ENCODE measurements at regions not wholly inside any gene's neighbourhood (a gene's known extent, or its start where the extent isn't known, plus 50 kb on each side); places are given as distances from the start of the nearest gene placed in this dataset.

GRCh38 chr14:94897561-94897960 is 127.6 kb upstream of the GSC start:
- DNase-seq (no peak), ATAC-seq (no peak)
- Histone ChIP-seq H3K27me3 (peaks cover 0 to 4% (median 0%) of the 10 kb centered on the region in 3 donors), H3K27ac (no peak overlapping the region), H3K36me3 (no peaks in the 10 kb centered on the region), H3K4me1 (no peaks in the 10 kb centered on the region), H3K4me3 (no peak overlapping the region), H3K9me3 (no peaks in the 10 kb centered on the region)
- TF ChIP-seq CTCF (IDR thresholded peaks at IDR 0.05 in 4 of 5, conservative IDR thresholded peaks at IDR 0.05 in 1 of 5): no peak
- TF ChIP-seq POLR2A (IDR thresholded peaks at IDR 0.05): no peak
- intact Hi-C loops (cut with DNase I; ENCODE audit: low total_unique reads) (no loop called here), in situ Hi-C loops (cut with MboI; ENCODE audit: low sequenced_read_pairs in 4 of 4) (no loop called here)

- peaks cover 0 to 4% (median 0%) of the 10 kb centered on the region in 3 donors for H3K27me3 ChIP-seq
Measured at GRCh38 chr14:94897082-94897481, 127.2 kb upstream of the GSC start.

GRCh38 chr14:94893411-94894160 is 123.7 kb upstream of the GSC start:
- Histone ChIP-seq H3K36me3 (no peaks in the 10 kb centered on the region), H3K4me1 (no peaks in the 10 kb centered on the region), H3K9me3 (no peaks in the 10 kb centered on the region), H3K4me3 (no peak overlapping the region), H3K27me3 (peaks cover 0 to 4% (median 0%) of the 10 kb centered on the region in 3 donors), H3K27ac (no peak overlapping the region)
- no peak for ATAC-seq
- in situ Hi-C loops (cut with MboI; ENCODE audit: low sequenced_read_pairs in 4 of 4): no loop called here
- TF ChIP-seq CTCF (IDR thresholded peaks at IDR 0.05 in 4 of 5, conservative IDR thresholded peaks at IDR 0.05 in 1 of 5): no peak
- no peak for TF ChIP-seq POLR2A (IDR thresholded peaks at IDR 0.05)
- intact Hi-C loops (cut with DNase I; ENCODE audit: low total_unique reads): no loop called here
- no peak for DNase-seq

More at GRCh38 chr14:94897082-94897481, 127.2 kb upstream of the GSC start:
- no peaks in the 10 kb centered on the region for H3K9me3 ChIP-seq
- no peak overlapping the region for H3K4me3 ChIP-seq
- ATAC-seq (peak in 1 of 2 donors; percentile 51), DNase-seq (peak; percentile 18 to 52)
- TF ChIP-seq POLR2A (IDR thresholded peaks at IDR 0.05): no peak
- no peak for TF ChIP-seq CTCF (IDR thresholded peaks at IDR 0.05 in 4 of 5, conservative IDR thresholded peaks at IDR 0.05 in 1 of 5)
- no peak overlapping the region for H3K27ac ChIP-seq
- in situ Hi-C loops (cut with MboI; ENCODE audit: low sequenced_read_pairs in 4 of 4) (no loop called here), intact Hi-C loops (cut with DNase I; ENCODE audit: low total_unique reads) (no loop called here)
- H3K36me3 ChIP-seq: no peaks in the 10 kb centered on the region
- H3K4me1 ChIP-seq: no peaks in the 10 kb centered on the region

GRCh38 chr14:94890785-94891184 is 120.9 kb upstream of the GSC start:
- intact Hi-C loops (cut with DNase I; ENCODE audit: low total_unique reads): no loop called here
- Histone ChIP-seq H3K9me3 (no peaks in the 10 kb centered on the region), H3K27ac (no peak overlapping the region), H3K4me3 (no peak overlapping the region), H3K36me3 (no peaks in the 10 kb centered on the region), H3K4me1 (no peaks in the 10 kb centered on the region), H3K27me3 (peaks cover 0 to 4% (median 0%) of the 10 kb centered on the region in 3 donors)
- no peak for ATAC-seq
- in situ Hi-C loops (cut with MboI; ENCODE audit: low sequenced_read_pairs in 4 of 4): no loop called here
- TF ChIP-seq POLR2A (IDR thresholded peaks at IDR 0.05) (no peak), CTCF (IDR thresholded peaks at IDR 0.05 in 4 of 5, conservative IDR thresholded peaks at IDR 0.05 in 1 of 5) (no peak)
- DNase-seq: no peak

Data from gastrocnemius medialis (tissue), 4 donors.